Peyer's patch (tissue), 4 donors: ENCODE measurements at regions not wholly inside any gene's neighbourhood (a gene's known extent, or its start where the extent isn't known, plus 50 kb on each side); places are given as distances from the start of the nearest gene placed in this dataset.

Experiments
- DNase-seq, 3 donors: peaks; one replicate each; pipeline ENCODE4 v3.0.0-alpha.2; 2017 to 2019
- H3K27ac ChIP-seq, 4 donors: fragments of 200-600 bp; sonication (generic); one replicate each; pipeline ENCODE4 v1.5.1; 2016 to 2019
- H3K27me3 ChIP-seq, 2 donors: fragments of 200-600 bp; sonication (generic); one replicate each; pipeline ENCODE4 v1.5.1; 2019
- H3K36me3 ChIP-seq, 3 donors: fragments of 200-600 bp; sonication (generic); one replicate each; pipeline ENCODE4 v1.5.1; 2016 to 2019
- H3K4me1 ChIP-seq, 4 donors: fragments of 200-600 bp; sonication (generic); one replicate each; pipeline ENCODE4 v1.5.1; 2016 to 2019
- H3K4me3 ChIP-seq, 4 donors: fragments of 200-600 bp; sonication (generic); 1 replicate in 3 of 4; 2 replicates in 1 of 4; pipeline ENCODE4 v1.5.1; 2016 to 2019; ENCODE audit warnings: mild to moderate bottlenecking in 1 of 4
- H3K9me3 ChIP-seq, 4 donors: fragments of 200-600 bp; sonication (generic); one replicate each; pipeline ENCODE4 v1.5.1; 2016 to 2019; ENCODE audit warnings: mild to moderate bottlenecking in 1 of 4
- CTCF ChIP-seq, 6 experiments: fragments of 450-650 bp in 4 of 6; fragments of 200-600 bp in 2 of 6; sonication (generic) in 1 of 6; IDR thresholded peaks; one replicate each; pipeline ENCODE4 v1.5.1; 2017 to 2019; ENCODE audit warnings: antibody characterized with exemption in 6 of 6, mild to moderate bottlenecking in 3 of 6, moderate library complexity in 1 of 6
- POLR2A ChIP-seq, 2 donors: fragments of 450-650 bp; IDR thresholded peaks; one replicate each; pipeline ENCODE4 v1.5.1; 2017; ENCODE audit warnings: antibody characterized with exemption in 2 of 2, mild to moderate bottlenecking in 2 of 2, moderate library complexity in 2 of 2

- H3K27ac ChIP-seq: no peak overlapping the region
- H3K4me1 ChIP-seq: no peaks in the 10 kb centered on the region
- no peaks in the 10 kb centered on the region for H3K27me3 ChIP-seq
- H3K9me3 ChIP-seq: no peaks in the 10 kb centered on the region
- no peak for DNase-seq
- TF ChIP-seq CTCF (IDR thresholded peaks at IDR 0.05) (no peak), POLR2A (IDR thresholded peaks at IDR 0.05) (no peak)
- H3K4me3 ChIP-seq: no peak overlapping the region
- H3K36me3 ChIP-seq: no peaks in the 10 kb centered on the region
Measured at GRCh38 chr7:51689547-51689946, 372.9 kb upstream of the COBL start.

- TF ChIP-seq CTCF (IDR thresholded peaks at IDR 0.05) (no peak), POLR2A (IDR thresholded peaks at IDR 0.05) (no peak)
- H3K27ac ChIP-seq: no peak overlapping the region
- H3K36me3 ChIP-seq: no peaks in the 10 kb centered on the region
- H3K4me3 ChIP-seq: no peak overlapping the region
- H3K4me1 ChIP-seq: no peaks in the 10 kb centered on the region
- H3K27me3 ChIP-seq: no peaks in the 10 kb centered on the region
- no peaks in the 10 kb centered on the region for H3K9me3 ChIP-seq
- no peak for DNase-seq
Measured at GRCh38 chr7:51685794-51686193, 369.2 kb upstream of the COBL start.

- Histone ChIP-seq H3K4me3 (no peak overlapping the region), H3K9me3 (no peaks in the 10 kb centered on the region), H3K27me3 (no peaks in the 10 kb centered on the region), H3K36me3 (no peaks in the 10 kb centered on the region), H3K4me1 (no peaks in the 10 kb centered on the region), H3K27ac (no peak overlapping the region)
- no peak for DNase-seq
- no peak for TF ChIP-seq CTCF (IDR thresholded peaks at IDR 0.05)
- TF ChIP-seq POLR2A (IDR thresholded peaks at IDR 0.05): no peak
Measured at GRCh38 chr7:51680594-51681399, 364.2 kb upstream of the COBL start.

- H3K4me1 ChIP-seq: no peaks in the 10 kb centered on the region
- H3K9me3 ChIP-seq: no peaks in the 10 kb centered on the region
- no peak for TF ChIP-seq CTCF (IDR thresholded peaks at IDR 0.05)
- TF ChIP-seq POLR2A (IDR thresholded peaks at IDR 0.05): no peak
- DNase-seq: no peak
- H3K4me3 ChIP-seq: no peak overlapping the region
- no peaks in the 10 kb centered on the region for H3K27me3 ChIP-seq
- no peak overlapping the region for H3K27ac ChIP-seq
- H3K36me3 ChIP-seq: no peaks in the 10 kb centered on the region
Measured at GRCh38 chr7:51679358-51679757, 362.7 kb upstream of the COBL start.

- no peak for DNase-seq
- peaks cover 0 to 3% (median 0%) of the 10 kb centered on the region in 4 donors for H3K4me1 ChIP-seq
- H3K36me3 ChIP-seq: no peaks in the 10 kb centered on the region
- H3K27ac ChIP-seq: no peak overlapping the region
- TF ChIP-seq POLR2A (IDR thresholded peaks at IDR 0.05): no peak
- no peak for TF ChIP-seq CTCF (IDR thresholded peaks at IDR 0.05)
- no peaks in the 10 kb centered on the region for H3K9me3 ChIP-seq
- H3K27me3 ChIP-seq: no peaks in the 10 kb centered on the region
- no peak overlapping the region for H3K4me3 ChIP-seq
Measured at GRCh38 chr7:51666751-51667150, 350.1 kb upstream of the COBL start.
